ENCODE measurements at regions not wholly inside any gene's neighbourhood (a gene's known extent, or its start where the extent isn't known, plus 50 kb on each side); places are given as distances from the start of the nearest gene placed in this dataset.

DNA sequence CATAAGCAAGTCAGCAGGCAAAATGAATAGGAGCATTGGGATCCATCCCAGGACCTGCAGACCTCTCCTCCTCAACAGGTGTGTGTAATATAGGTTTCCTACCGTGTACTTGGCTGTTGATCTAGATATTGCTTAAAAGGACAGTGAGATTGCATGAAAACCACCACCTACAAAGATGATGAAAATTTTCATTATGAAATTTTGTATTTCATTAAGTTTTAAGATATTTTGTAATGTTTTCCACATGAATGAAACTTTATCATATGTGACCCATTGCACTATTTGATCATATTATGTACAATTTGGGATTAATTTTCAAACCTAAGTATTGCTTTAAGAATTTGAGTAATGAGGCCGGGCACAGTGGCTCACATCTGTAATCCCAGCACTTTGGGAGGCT is 94.3 kb upstream of the TRPM1 start:
- Histone ChIP-seq H3K23me2 (ENCODE audit: low read depth, low read length) (no peaks in the 10 kb centered on the region), H3K14ac (ENCODE audit: insufficient read length) (no peak overlapping the region), H3K56ac (replicated peaks; ENCODE audit: insufficient read length, low read depth, low read length) (no peak overlapping the region), H2BK12ac (ENCODE audit: low read depth, low read length) (no peak overlapping the region), H2AFZ (ENCODE audit: low read length) (no peak overlapping the region), H3K27ac (ENCODE audit: low read depth, low read length) (no peak overlapping the region), H3K36me3 (ENCODE audit: control insufficient read depth in 2 of 4, insufficient read depth in 4 of 4, low read length in 3 of 4) (no peaks in the 10 kb centered on the region), H3K4me1 (replicated peaks in 1 of 4; ENCODE audit: control insufficient read depth in 3 of 4, insufficient read depth in 4 of 4, low read length in 3 of 4) (peaks cover 0 to 2% (median 0%) of the 10 kb centered on the region in 4 experiments; a peak in 1 of 7 replicates), H3K23ac (ENCODE audit: insufficient read length) (no peak overlapping the region), H2BK120ac (replicated peaks; ENCODE audit: low read depth, low read length) (no peak overlapping the region), H4K5ac (ENCODE audit: insufficient read length, low read depth, low read length) (no peak overlapping the region), H3K4me2 (ENCODE audit: insufficient read depth in 1 of 2, low read depth in 2 of 2, low read length in 2 of 2) (no peak overlapping the region), H4K91ac (replicated peaks; ENCODE audit: insufficient read length, low read length) (no peak overlapping the region), H3K4ac (replicated peaks; ENCODE audit: insufficient read length, low read depth, low read length) (no peak overlapping the region), H3K9me3 (ENCODE audit: insufficient read depth in 2 of 2, low read depth in 1 of 2, low read length in 1 of 2) (no peaks in the 10 kb centered on the region), H2BK5ac (ENCODE audit: low read depth, low read length) (no peak overlapping the region), H2BK15ac (ENCODE audit: low read length) (no peak overlapping the region), H3K79me2 (ENCODE audit: control insufficient read depth in 1 of 2, insufficient read depth in 2 of 2, low read length in 2 of 2) (no peaks in the 10 kb centered on the region), H3K4me3 (ENCODE audit: extremely low read depth in 1 of 4, insufficient read depth in 2 of 4, low read depth in 3 of 4, low read length in 4 of 4) (no peak overlapping the region), H4K20me1 (replicated peaks in 1 of 2; ENCODE audit: control insufficient read depth in 1 of 2, insufficient read depth in 2 of 2, low read length in 2 of 2) (no peaks in the 10 kb centered on the region), H3K9ac (replicated peaks in 1 of 4; ENCODE audit: extremely low read depth in 1 of 4, low read depth in 3 of 4, low read length in 3 of 4) (no peak overlapping the region), H4K8ac (ENCODE audit: extremely low read depth, insufficient read depth, low read length) (no peak overlapping the region), H2AK5ac (ENCODE audit: low read depth, low read length) (no peak overlapping the region), H3K27me3 (replicated peaks in 1 of 4; ENCODE audit: control insufficient read depth in 3 of 4, extremely low read depth in 1 of 4, insufficient read depth in 3 of 4, low read length in 3 of 4) (no peaks in the 10 kb centered on the region), H3K18ac (ENCODE audit: extremely low read depth, low read length) (no peak overlapping the region), H2BK20ac (ENCODE audit: low read length) (no peak overlapping the region), H3K79me1 (ENCODE audit: low read depth, low read length) (no peaks in the 10 kb centered on the region)
- DNase-seq (ENCODE audit: low read depth in 1 of 2, low spot score in 2 of 2): no peak
- ChIA-PET POLR2A (ENCODE audit: partially characterized antibody) (no interaction called here), CTCF (ENCODE audit: partially characterized antibody) (no interaction called here)
- WGBS, 2 experiments (ENCODE audit: extremely low coverage in 1 of 2, insufficient coverage in 1 of 2, insufficient read length in 1 of 2, insufficient replicate concordance in 2 of 2, low coverage in 1 of 2, low lambda C conversion rate in 2 of 2, missing lambda C conversion rate in 1 of 2): 82% methylated on average over 2 of the region's 2 CpGs; no CpG with 5 or more reads in 1 of the 2 experiments
- no peak for FAIRE-seq
- no peak for TF ChIP-seq YY1 (IDR thresholded peaks at IDR 0.05; ENCODE audit: low read depth, low read length)
- TF ChIP-seq JUND (IDR thresholded peaks at IDR 0.05; ENCODE audit: low read length): no peak
- TF ChIP-seq, protein P1, sequence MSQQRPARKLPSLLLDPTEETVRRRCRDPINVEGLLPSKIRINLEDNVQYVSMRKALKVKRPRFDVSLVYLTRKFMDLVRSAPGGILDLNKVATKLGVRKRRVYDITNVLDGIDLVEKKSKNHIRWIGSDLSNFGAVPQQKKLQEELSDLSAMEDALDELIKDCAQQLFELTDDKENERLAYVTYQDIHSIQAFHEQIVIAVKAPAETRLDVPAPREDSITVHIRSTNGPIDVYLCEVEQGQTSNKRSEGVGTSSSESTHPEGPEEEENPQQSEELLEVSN (IDR thresholded peaks at IDR 0.05): no peak
- no peak for TF ChIP-seq TBP (IDR thresholded peaks at IDR 0.05; ENCODE audit: low read depth, low read length)
- TF ChIP-seq PHF8 (conservative IDR thresholded peaks at IDR 0.05; ENCODE audit: low read depth, low read length): no peak
- TF ChIP-seq SIRT6 (IDR thresholded peaks at IDR 0.05; ENCODE audit: low read length): no peak
- TF ChIP-seq CBX5 (IDR thresholded peaks at IDR 0.05; ENCODE audit: low read depth, low read length): no peak
- TF ChIP-seq SIX5 (IDR thresholded peaks at IDR 0.05; ENCODE audit: low read depth, low read length): no peak
- TF ChIP-seq EZH2 (IDR thresholded peaks at IDR 0.05; ENCODE audit: low read depth, low read length, severe bottlenecking): no peak
- TF ChIP-seq HDAC2 (IDR thresholded peaks at IDR 0.05; ENCODE audit: borderline replicate concordance in 1 of 2, low read depth in 2 of 2, low read length in 2 of 2): no peak
- no peak for TF ChIP-seq EP300 (IDR thresholded peaks at IDR 0.05; ENCODE audit: borderline replicate concordance in 1 of 2, low read depth in 2 of 2, low read length in 2 of 2)
- TF ChIP-seq TCF12 (IDR thresholded peaks at IDR 0.05; ENCODE audit: low read depth, low read length): no peak
- no peak for TF ChIP-seq KDM5A (IDR thresholded peaks at IDR 0.05; ENCODE audit: low read length)
- no peak for TF ChIP-seq MAFK (IDR thresholded peaks at IDR 0.05; ENCODE audit: low read depth, low read length)
- TF ChIP-seq RAD21 (IDR thresholded peaks at IDR 0.05 in 1 of 2, conservative IDR thresholded peaks at IDR 0.05 in 1 of 2; ENCODE audit: low read depth in 2 of 2, low read length in 2 of 2): no peak
